ENCODE measurements at regions not wholly inside any gene's neighbourhood (a gene's known extent, or its start where the extent isn't known, plus 50 kb on each side); places are given as distances from the start of the nearest gene placed in this dataset.

DNA sequence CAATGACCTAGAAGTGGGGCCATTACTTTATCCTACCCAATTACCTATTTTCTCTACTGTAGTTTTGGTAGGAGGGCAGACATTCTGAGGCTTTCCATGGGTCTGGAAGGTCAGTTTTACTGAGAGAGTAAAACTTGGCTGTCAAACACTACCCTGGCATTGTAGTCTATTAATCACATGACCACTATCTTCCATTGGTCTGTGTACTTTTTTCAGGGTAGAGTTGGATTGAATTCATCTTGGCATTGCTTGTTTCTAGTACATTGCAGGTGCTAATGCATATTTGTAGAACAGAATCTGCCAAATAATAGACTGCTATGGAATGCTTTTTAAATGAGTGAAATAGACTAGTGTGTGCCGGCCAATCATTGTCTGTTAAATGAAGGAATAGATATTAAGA is 271.9 kb downstream of the STIM2 start:
- TF ChIP-seq CTCF (IDR thresholded peaks at IDR 0.05; ENCODE audit: borderline replicate concordance, insufficient read depth, low read depth, low read length): no peak
- H3K4me3 ChIP-seq (ENCODE audit: low read depth, low read length): no peak overlapping the region

- TF ChIP-seq CTCF (IDR thresholded peaks at IDR 0.05; ENCODE audit: borderline replicate concordance, insufficient read depth, low read depth, low read length): no peak
- H3K4me3 ChIP-seq (ENCODE audit: low read depth, low read length): no peak overlapping the region
Measured at GRCh38 chr4:27140486-27140885, 279.8 kb downstream of the STIM2 start.

- H3K4me3 ChIP-seq (ENCODE audit: low read depth, low read length): no peak overlapping the region
- TF ChIP-seq CTCF (IDR thresholded peaks at IDR 0.05; ENCODE audit: borderline replicate concordance, insufficient read depth, low read depth, low read length): no peak
Measured at GRCh38 chr4:27141530-27141929, 280.9 kb downstream of the STIM2 start.

DNA sequence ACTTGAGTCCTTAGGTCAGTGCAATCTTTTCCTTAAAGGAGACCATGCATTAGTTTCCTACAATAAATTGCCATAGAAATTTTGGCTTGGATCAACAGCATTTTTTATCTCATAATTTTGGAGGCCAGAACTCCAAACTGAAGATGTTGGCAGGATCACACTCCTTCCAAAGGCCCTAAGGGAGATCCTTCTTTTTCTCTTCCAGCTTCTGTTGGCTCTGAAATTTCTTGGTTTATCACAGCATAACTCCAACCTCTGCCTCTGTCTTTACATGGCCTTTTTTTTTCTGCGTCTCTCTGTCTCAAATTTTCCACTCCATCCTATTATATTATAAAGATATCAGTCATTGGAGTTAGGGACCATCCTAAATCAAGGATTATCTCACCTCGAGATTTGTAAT is 282.2 kb downstream of the STIM2 start:
- TF ChIP-seq CTCF (IDR thresholded peaks at IDR 0.05; ENCODE audit: borderline replicate concordance, insufficient read depth, low read depth, low read length): no peak
- no peak overlapping the region for H3K4me3 ChIP-seq (ENCODE audit: low read depth, low read length)

DNA sequence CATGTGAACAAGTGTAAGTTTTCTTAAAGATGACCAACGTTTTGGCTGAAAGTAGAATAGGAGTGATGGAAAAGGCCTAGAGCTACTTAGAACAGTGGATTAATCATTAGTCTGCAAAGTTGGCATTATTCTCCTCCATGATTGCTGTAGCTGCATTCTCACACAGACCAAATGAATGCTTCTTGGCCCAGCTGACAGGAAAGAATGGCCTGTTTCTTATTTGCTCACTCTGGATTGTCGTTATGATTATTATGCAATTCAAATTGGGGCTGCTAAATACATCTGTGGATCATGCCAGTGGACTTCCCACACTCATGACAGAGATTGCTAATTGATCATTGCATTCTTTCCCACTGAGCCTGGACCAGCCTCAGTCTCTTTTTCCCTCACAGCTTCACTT is 285.0 kb downstream of the STIM2 start:
- H3K4me3 ChIP-seq (ENCODE audit: low read depth, low read length): no peak overlapping the region
- no peak for TF ChIP-seq CTCF (IDR thresholded peaks at IDR 0.05; ENCODE audit: borderline replicate concordance, insufficient read depth, low read depth, low read length)

- no peak for TF ChIP-seq CTCF (IDR thresholded peaks at IDR 0.05; ENCODE audit: borderline replicate concordance, insufficient read depth, low read depth, low read length)
- H3K4me3 ChIP-seq (ENCODE audit: low read depth, low read length): no peak overlapping the region
Measured at GRCh38 chr4:27148211-27148895, 287.7 kb downstream of the STIM2 start.

GRCh38 chr4:27149541-27150212 is 289.0 kb downstream of the STIM2 start:
- H3K4me3 ChIP-seq (ENCODE audit: low read depth, low read length): no peak overlapping the region
- no peak for TF ChIP-seq CTCF (IDR thresholded peaks at IDR 0.05; ENCODE audit: borderline replicate concordance, insufficient read depth, low read depth, low read length)
